ENCODE measurements at regions not wholly inside any gene's neighbourhood (a gene's known extent, or its start where the extent isn't known, plus 50 kb on each side); places are given as distances from the start of the nearest gene placed in this dataset.

DNA sequence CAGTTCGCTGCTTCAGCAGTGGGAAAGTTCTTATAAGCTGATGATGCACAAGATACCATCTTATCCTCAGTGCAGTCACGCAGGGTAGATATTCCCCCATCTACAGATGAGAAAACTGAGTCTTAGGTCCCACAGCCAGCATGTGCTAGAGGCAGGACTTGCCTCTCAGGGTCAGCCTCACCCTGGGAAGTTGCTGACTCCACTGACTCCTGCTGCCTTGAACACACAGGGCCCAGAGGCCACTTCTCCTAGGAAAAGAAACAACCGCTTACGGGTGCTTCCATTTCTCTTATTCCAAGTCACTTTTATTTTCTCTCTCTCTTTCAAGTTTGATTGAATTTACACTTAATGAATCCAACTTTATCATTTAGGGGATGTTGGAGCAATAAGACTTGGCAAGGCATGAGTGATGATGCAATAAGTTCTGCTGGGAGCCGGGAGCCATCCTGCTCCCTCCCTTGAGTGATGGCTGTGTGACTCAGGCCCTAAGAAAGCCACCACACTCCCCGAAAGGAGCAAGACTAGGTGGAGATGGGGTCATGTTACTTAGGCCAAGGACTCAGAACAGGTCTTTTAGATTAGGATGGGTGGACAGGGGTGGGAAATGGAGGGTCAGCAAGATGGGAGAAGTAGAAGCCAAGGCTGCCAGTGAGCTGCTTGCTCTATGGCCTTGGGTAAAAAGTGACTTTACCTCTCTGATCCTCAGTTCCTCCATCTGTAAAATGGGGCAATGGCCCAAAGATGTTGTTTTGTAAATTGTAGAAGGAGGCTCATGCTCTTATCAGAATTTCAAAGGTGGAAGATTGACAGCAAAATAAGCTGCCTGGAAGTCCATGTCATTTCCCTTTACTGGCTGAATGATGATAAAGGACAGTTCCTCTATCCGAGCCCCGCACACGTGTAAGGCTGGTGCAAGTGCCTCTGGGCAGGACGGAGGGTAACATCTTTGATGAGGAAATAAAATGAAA, 67.4 kb upstream of the ZNF618 start:
- FAIRE-seq (no peak), DNase-seq (ENCODE audit: insufficient read length, low spot score) (peak; percentile 41)

DNA sequence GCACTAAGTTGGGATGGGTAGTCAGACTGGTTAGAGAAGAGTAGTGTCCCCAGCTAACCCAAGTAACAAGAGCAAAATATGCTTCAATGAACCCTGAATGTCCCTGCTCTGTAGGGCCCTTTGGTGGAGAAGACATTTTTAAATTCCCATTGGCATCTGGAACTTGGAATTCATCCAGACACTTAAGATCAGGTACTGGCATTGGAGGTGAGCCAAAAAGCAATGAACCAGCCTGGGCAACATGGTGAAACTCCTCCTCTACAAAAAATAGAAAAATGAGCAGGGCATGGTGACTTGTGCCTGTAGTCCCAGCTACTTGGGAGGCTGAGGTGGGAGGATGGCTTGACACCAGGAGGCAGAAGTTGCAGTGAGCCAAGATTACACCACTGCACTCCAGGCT, 58.9 kb upstream of the ZNF618 start:
- FAIRE-seq (no peak), DNase-seq (ENCODE audit: insufficient read length, low spot score) (no peak)

DNA sequence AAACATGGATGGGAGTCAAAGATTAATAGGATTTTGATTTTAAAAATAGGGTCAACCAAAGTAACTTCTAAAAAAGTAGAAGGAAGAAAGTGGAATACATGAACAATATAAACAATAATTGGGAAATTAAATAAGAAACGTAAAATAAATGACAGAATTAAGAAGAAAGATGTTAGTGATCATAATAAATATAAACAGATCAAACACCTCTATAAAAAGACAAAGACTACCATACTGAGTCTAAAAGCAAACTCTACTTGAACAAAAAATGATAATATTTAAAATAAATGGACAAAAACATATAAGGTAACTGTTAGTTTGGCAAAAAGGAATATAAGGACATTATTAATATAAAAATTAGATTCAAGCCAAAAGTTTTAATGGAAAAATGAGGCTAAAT, 57.7 kb upstream of the ZNF618 start:
- no peak for FAIRE-seq
- DNase-seq (ENCODE audit: insufficient read length, low spot score): no peak

DNA sequence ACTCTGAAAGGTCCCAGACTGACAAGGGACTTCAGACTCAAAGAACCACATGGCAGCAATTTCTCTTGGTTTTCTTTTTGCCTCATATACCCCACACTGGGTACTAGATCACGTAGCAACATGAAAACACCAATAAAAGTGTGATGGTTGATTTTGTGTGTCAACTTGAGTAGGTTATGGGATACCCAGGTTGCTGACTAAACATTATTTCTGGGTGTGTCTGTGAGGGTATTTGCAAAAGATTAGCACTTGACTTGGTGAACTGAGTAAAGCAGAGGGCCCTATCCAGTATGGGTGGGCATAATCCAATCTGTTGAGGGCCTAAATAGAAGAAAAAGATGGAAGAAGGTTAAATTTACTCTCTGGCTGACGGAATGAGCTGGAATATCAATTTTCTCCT, 53.8 kb upstream of the ZNF618 start:
- no peak for DNase-seq (ENCODE audit: insufficient read length, low spot score)

DNA sequence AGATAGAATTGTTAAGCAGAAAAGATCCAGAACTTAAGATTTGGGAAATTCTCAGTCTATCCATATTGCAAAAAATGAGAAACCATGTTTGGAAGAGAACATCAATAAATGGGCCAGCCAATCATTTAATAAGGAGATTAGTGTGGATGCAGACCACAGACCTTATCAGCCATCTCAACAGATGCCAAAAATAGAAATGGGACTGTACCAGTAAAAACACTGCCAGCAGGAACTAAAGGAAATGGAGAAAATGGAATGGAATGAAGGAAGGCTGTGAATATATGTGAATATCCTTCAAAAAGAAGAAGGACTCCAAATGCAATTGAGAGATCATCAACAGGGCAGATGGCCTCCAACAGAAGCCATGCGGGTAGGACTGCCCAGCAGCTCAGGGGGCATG, 52.7 kb upstream of the ZNF618 start:
- FAIRE-seq: no peak
- DNase-seq (ENCODE audit: insufficient read length, low spot score): no peak

More for the DNA sequence above, 53.8 kb upstream of the ZNF618 start:
- FAIRE-seq: no peak
